Gastroesophageal sphincter (tissue), 3 donors: ENCODE measurements at regions not wholly inside any gene's neighbourhood (a gene's known extent, or its start where the extent isn't known, plus 50 kb on each side); places are given as distances from the start of the nearest gene placed in this dataset.

Experiments used
- POLR2AphosphoS5 ChIP-seq: sonication (generic); formaldehyde crosslinking; IDR thresholded peaks from one replicate; pipeline ENCODE4 v1.6.1; 2017; ENCODE audit warnings: antibody characterized with exemption
- TF ChIP-seq, protein P1 (sequence below), 4 experiments: fragments of 200-600 bp in 2 of 4; fragments of 450-650 bp in 2 of 4; sonication (generic) in 1 of 4; IDR thresholded peaks; one replicate each; pipeline ENCODE4 v1.5.1; 2017 to 2019; ENCODE audit warnings: antibody characterized with exemption in 4 of 4, mild to moderate bottlenecking in 2 of 4, moderate library complexity in 2 of 4

DNA sequence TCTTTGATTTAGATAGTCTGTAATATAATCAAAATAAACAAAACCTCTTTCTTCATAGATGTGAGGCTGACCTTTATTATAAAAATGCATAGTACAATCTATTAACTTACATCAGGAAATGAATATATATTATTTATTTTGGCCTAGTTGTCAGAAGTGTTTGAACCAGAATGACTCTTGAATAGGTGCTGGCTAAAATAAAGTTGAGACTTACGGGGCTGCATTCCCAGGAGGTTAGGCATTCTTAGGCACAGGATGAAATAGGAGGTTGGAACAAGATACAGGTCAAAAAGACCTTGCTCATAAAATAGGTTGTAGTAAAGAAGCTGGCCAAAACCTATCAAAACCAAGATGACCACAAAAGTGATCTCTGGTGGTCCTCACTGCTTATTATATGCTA is 1193.3 kb upstream of the IGFBP7 start:
- TF ChIP-seq POLR2AphosphoS5: no peak
- TF ChIP-seq, protein P1, sequence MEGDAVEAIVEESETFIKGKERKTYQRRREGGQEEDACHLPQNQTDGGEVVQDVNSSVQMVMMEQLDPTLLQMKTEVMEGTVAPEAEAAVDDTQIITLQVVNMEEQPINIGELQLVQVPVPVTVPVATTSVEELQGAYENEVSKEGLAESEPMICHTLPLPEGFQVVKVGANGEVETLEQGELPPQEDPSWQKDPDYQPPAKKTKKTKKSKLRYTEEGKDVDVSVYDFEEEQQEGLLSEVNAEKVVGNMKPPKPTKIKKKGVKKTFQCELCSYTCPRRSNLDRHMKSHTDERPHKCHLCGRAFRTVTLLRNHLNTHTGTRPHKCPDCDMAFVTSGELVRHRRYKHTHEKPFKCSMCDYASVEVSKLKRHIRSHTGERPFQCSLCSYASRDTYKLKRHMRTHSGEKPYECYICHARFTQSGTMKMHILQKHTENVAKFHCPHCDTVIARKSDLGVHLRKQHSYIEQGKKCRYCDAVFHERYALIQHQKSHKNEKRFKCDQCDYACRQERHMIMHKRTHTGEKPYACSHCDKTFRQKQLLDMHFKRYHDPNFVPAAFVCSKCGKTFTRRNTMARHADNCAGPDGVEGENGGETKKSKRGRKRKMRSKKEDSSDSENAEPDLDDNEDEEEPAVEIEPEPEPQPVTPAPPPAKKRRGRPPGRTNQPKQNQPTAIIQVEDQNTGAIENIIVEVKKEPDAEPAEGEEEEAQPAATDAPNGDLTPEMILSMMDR (IDR thresholded peaks at IDR 0.05): no peak
